Mesothelial cell of epicardium (in vitro differentiated cells): ENCODE measurements at regions not wholly inside any gene's neighbourhood (a gene's known extent, or its start where the extent isn't known, plus 50 kb on each side); places are given as distances from the start of the nearest gene placed in this dataset.

ENCODE experiments used
- DNase-seq, 2 experiments: peaks; one replicate each; pipeline ENCODE4 v3.0.0; 2021; ENCODE audit warnings: low spot score in 2 of 2; ENCODE audit not compliant: unreplicated experiment in 2 of 2
- H3K27ac Mint-ChIP-seq: 2 replicates; pipeline ENCODE4 v1.8.0; 2021; ENCODE audit warnings: mixed read lengths
- H3K27me3 Mint-ChIP-seq: 2 replicates; pipeline ENCODE4 v1.8.0; 2021; ENCODE audit warnings: low read depth, mixed read lengths
- H3K36me3 Mint-ChIP-seq: 2 replicates; pipeline ENCODE4 v1.8.0; 2021; ENCODE audit warnings: mixed read lengths
- H3K4me1 Mint-ChIP-seq: 2 replicates; pipeline ENCODE4 v1.8.0; 2021; ENCODE audit warnings: mixed read lengths
- H3K4me3 Mint-ChIP-seq: 2 replicates; pipeline ENCODE4 v1.8.0; 2021; ENCODE audit warnings: mild to moderate bottlenecking, moderate library complexity, mixed read lengths
- H3K9me3 Mint-ChIP-seq: 2 replicates; pipeline ENCODE4 v1.8.0; 2021; ENCODE audit warnings: mixed read lengths
- TF ChIP-seq, protein P1 (sequence below): fragments of 200-600 bp; sonication (generic); IDR thresholded peaks from one replicate; pipeline ENCODE4 v1.5.0; 2021; ENCODE audit warnings: antibody characterized with exemption; ENCODE audit not compliant: unreplicated experiment

DNA sequence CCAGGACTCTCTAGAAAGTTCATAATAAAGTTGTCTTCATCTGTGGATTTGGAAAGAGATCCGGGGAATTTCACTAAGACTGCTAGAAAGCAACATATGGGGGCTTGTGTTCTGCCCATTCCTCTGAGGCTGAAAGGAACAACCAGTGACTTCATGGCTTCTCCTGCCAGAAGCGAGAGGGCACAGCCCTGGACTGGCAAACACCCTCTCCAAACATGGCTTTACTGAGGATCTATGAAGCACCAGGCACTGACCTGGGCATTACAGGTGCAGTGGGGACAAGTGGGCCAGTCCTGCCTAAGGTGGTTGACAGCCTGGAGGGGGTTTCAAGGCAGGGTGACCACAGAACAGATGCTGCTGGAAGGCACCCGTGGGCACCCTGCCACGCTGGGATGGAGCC is 185.8 kb upstream of the GPR26 start:
- Mint-ChIP-seq H3K27me3 (peaks cover 62% of the 10 kb centered on the region), H3K9me3 (no peaks in the 10 kb centered on the region), H3K27ac (no peak overlapping the region)

DNA sequence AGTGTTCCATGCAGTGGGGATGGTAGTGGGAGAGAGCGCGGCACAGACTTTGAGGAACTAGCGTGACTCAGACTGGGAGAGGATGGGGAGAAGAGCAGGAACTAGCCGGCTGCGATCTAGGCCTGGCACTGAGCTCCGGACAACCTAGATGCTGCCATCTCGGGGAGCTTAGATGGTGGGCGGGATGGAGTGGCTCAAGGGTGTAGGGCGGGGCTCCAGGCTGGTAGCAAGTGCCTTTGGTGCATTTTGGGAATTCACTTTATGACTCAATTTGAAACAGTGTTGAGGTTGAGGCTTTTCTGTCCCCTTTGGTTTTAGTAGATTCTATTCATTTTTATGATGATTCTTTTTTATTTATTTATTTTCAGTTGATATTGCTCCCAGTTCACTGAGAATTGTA is 185.3 kb upstream of the GPR26 start:
- H3K36me3 Mint-ChIP-seq = no peaks in the 10 kb centered on the region
- no peak overlapping the region for H3K27ac Mint-ChIP-seq
- peaks cover 62% of the 10 kb centered on the region for H3K27me3 Mint-ChIP-seq
- no peaks in the 10 kb centered on the region for H3K4me1 Mint-ChIP-seq
- DNase-seq = no peak
- no peaks in the 10 kb centered on the region for H3K9me3 Mint-ChIP-seq
- H3K4me3 Mint-ChIP-seq = no peak overlapping the region
- TF ChIP-seq, protein P1, sequence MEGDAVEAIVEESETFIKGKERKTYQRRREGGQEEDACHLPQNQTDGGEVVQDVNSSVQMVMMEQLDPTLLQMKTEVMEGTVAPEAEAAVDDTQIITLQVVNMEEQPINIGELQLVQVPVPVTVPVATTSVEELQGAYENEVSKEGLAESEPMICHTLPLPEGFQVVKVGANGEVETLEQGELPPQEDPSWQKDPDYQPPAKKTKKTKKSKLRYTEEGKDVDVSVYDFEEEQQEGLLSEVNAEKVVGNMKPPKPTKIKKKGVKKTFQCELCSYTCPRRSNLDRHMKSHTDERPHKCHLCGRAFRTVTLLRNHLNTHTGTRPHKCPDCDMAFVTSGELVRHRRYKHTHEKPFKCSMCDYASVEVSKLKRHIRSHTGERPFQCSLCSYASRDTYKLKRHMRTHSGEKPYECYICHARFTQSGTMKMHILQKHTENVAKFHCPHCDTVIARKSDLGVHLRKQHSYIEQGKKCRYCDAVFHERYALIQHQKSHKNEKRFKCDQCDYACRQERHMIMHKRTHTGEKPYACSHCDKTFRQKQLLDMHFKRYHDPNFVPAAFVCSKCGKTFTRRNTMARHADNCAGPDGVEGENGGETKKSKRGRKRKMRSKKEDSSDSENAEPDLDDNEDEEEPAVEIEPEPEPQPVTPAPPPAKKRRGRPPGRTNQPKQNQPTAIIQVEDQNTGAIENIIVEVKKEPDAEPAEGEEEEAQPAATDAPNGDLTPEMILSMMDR = no peak

More for the DNA sequence above, 185.8 kb upstream of the GPR26 start:
- Mint-ChIP-seq H3K4me1 (no peaks in the 10 kb centered on the region), H3K4me3 (no peak overlapping the region), H3K36me3 (no peaks in the 10 kb centered on the region)
- TF ChIP-seq, protein P1 = no peak
- no peak for DNase-seq

DNA sequence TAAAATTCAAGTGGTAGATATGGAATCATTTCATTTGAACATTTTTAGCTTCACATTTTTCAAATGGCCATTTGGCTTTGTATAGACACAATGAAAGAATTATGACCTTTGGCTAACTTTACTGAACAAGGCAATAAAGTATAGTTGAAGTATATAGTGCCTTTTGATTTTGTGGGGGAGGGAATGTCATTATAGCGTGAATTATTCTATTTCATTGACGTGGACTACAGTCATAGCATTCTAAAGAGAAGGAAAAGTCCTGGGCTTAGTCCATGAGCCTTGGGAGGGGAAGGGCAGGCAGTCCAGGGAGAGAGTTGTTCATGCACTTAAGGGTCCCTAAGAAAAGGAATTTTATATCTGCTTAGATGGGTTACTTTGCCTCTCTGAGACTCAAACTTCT is 181.4 kb upstream of the GPR26 start:
- Mint-ChIP-seq H3K27ac (no peak overlapping the region), H3K27me3 (peaks cover 72% of the 10 kb centered on the region), H3K9me3 (no peaks in the 10 kb centered on the region), H3K36me3 (no peaks in the 10 kb centered on the region), H3K4me1 (no peaks in the 10 kb centered on the region), H3K4me3 (no peak overlapping the region)
- TF ChIP-seq, protein P1 = no peak
- no peak for DNase-seq

DNA sequence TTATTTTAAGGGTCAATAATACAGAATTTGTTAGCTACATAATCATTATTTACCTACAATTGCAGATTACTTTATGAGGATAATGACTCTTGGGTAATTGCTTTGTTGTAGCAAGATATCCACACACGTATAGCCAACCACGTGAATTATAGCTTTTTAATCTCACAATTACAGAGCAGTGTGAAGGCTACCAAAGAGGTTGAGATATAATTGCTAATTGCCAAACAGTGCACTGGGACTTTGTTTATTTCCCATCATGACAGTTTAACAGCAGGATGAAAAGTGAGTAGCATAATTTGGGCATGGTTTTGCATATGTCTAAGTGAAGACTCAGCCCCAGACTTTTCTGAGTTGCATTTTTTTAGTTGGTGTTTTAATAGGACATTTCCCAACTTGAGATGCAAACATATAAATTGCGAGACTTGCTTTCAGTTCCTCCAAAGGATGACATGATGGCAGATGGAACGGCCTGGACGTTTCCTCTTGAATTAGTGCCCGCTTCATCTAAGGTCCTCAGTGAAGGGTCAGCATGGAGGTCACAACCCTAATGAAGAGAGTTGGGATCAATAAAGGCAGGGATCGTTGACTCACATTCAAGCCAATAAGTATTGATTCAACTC is 180.7 kb upstream of the GPR26 start:
- Mint-ChIP-seq H3K4me1 (no peaks in the 10 kb centered on the region), H3K36me3 (no peaks in the 10 kb centered on the region), H3K27ac (no peak overlapping the region), H3K9me3 (no peaks in the 10 kb centered on the region), H3K27me3 (peaks cover 65% of the 10 kb centered on the region), H3K4me3 (no peak overlapping the region)
- no peak for DNase-seq
- TF ChIP-seq, protein P1 = no peak

DNA sequence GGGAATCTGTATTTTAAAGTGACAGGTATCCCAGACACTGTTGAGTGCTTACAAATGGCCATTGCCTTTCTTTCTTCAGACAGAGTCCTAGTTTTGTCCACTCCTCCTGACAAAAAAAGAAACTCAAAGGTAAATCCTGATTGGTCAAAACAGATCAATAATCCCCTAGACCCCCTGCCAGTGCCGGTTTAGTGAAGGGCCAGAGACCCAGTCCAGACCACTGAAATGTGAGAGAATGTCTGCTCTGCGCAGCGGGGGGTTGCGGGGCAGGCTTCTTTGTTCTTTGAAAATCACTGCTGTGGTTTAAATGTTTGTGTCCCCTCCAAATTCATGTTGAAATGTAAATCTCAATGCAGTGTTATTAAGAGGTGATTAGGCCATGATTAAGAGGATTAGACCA is 177.7 kb upstream of the GPR26 start:
- TF ChIP-seq, protein P1 = no peak
- H3K27me3 Mint-ChIP-seq = peaks cover 63% of the 10 kb centered on the region
- no peak for DNase-seq
- H3K36me3 Mint-ChIP-seq = no peaks in the 10 kb centered on the region
- H3K9me3 Mint-ChIP-seq = no peaks in the 10 kb centered on the region
- peaks cover 5% of the 10 kb centered on the region for H3K4me1 Mint-ChIP-seq
- no peak overlapping the region for H3K4me3 Mint-ChIP-seq
- no peak overlapping the region for H3K27ac Mint-ChIP-seq

DNA sequence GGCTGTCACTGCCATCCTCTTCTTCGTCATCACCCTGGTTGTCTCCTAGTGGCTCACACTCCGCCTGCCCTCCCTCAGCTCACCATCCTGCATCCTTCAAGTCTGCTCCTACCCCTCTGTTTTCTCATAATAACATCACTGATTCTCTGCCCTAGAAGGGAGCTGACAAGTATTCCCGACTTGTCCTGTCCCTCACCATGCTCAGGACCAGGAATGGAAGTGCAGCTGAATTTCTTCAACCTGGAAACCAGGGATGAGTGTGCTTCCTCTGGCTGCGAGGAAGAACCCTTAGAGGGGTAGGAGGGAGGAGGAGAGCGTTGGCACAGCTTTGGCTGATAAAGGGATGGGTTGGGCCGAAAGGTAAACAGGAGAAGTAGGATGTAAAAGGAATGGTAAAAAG is 174.8 kb upstream of the GPR26 start:
- no peak overlapping the region for H3K4me3 Mint-ChIP-seq
- H3K36me3 Mint-ChIP-seq = no peaks in the 10 kb centered on the region
- H3K4me1 Mint-ChIP-seq = peaks cover 8% of the 10 kb centered on the region
- TF ChIP-seq, protein P1 = no peak
- H3K27me3 Mint-ChIP-seq = peaks cover 63% of the 10 kb centered on the region
- H3K27ac Mint-ChIP-seq = no peak overlapping the region
- no peak for DNase-seq
- no peaks in the 10 kb centered on the region for H3K9me3 Mint-ChIP-seq
